Stimulated activated CD8-positive, alpha-beta memory T cell treated with anti-CD3 and anti-CD28 coated beads, Interleukin-2, amount 100 ng/mL, for 48 hours (primary cell): ENCODE measurements at regions not wholly inside any gene's neighbourhood (a gene's known extent, or its start where the extent isn't known, plus 50 kb on each side); places are given as distances from the start of the nearest gene placed in this dataset.
"Not testable (repeated sequence)": the region's sequence is repeated elsewhere in the genome, so short reads cannot be mapped to it uniquely, and the experiment has no call there.

Source experiments
- DNase-seq, 2 donors: peaks; one replicate each; pipeline ENCODE4 v3.0.0-alpha.2; 2020; ENCODE audit warnings: low read depth in 2 of 2

GRCh38 chr14:58730792-58731464 is 93.2 kb downstream of the DACT1 start:
- DNase-seq, result no peak

DNA sequence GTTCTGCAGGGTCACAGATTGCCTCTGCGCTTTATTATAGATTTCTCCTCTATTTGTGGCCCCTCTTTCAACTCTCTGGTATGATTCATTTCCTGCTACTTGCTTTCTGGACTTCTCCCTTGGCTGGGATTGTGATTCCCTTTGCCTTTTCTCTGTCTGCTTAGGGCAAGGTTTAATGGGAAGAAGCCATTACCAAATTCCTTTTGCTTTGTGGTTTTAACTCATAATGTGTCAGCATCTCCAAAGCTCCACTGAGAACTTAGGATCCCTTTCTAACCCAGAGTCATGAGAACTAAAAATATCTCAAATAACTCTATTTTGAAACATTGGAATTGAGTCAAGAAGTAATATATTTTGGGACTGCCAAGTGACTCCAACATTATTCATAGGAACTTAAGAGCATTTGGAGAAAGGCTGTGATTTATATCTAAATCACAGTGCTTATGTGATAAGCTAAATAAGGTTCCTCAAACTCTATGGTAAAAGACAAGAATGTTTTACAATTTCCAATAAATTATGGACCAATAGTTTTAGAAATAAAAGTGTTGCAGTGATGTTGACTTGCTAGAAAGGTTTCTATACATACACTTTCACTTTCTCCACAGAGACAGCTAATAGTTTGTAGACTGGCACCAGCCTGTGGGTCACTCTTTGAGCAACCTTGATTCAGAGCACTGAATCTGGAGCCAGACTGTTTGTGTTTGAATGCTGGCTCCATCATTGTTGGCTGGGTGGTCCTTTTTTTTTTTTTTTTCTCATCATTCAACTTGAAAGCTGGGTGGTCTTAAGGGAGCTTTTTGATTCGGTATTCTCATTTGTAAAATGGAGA is 93.9 kb downstream of the DACT1 start:
- no peak for DNase-seq

GRCh38 chr14:58732387-58732786 is 94.6 kb downstream of the DACT1 start:
- DNase-seq, result no peak

DNA sequence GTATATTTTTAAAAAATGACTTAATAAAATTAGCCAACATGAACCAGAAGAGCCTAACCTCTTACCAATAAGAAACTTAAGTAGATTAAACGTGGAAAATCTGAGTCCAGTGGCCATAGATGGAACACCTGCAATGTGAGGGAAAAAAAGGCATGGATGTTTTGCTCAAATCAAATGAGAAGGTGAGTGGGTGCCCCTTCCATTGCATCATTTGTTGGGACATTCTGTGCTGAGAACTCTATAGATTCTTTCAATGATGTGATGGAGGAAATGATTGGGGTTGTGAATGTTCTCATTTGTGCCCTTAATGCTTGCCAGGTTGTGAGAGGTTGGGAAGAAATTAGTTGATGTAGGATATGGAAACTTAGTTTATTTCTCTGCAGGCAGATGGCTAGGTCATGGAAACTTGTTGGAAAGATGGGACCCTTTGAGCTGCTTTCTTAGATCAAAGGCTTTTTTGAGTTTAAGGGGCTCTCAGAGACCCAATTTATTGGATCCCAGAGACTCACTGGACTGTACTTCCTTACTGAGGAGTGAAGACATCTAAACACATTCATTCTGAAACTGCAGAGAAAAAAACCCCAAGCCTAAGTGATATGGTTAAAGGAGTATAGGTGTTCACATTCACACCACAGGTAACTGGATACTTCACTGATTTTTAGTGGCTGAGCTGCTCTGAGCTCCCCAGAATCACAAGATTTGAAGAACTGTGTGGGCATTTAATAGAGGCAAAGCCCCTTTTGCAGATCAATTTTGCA is 95.9 kb downstream of the DACT1 start:
- no peak for DNase-seq

DNA sequence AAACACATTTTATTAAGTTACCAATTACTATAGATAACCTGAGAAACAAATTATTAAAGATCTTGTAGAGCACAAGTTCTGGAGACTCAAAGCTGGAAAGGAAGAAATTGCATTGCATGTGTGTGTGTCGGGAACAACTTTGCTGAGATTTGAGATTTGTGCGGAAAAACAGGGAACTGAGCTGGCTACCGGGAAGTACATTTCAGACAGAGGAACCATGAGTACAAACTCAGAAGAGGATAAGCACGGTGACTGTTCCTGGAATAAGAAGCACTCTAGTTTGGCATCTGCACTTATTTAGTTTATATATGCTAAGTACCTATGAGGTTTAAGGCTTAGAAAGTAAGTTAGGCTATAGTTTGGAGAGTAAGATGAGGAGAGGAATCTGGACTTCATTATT is 97.8 kb downstream of the DACT1 start:
- no peak for DNase-seq

DNA sequence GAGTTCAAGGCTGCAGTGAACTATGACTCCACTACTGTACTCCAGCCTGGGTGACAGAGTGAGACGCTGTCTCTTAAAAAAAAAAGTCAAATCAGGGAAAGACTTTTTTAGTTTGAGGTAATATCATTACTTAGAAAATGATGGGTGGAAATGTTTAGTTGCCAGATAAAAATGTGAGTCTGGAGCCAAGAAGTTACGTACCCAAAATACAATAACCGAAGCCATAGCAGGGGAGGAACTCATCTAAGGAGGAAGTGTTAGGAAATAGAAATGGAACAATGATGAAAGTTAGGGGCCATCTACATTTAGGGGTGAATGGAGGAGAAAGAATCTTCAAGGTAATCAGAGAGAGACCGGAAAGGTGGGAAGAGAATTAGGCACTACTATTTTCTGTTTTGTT is 98.8 kb downstream of the DACT1 start:
- DNase-seq, result no peak

GRCh38 chr14:58737511-58737910 is 99.7 kb downstream of the DACT1 start:
- no peak for DNase-seq

- no peak for DNase-seq
Measured at GRCh38 chr14:58738189-58738836, 100.6 kb downstream of the DACT1 start.

- no peak for DNase-seq
Measured at GRCh38 chr14:58738876-58739275, 101.1 kb downstream of the DACT1 start.

DNA sequence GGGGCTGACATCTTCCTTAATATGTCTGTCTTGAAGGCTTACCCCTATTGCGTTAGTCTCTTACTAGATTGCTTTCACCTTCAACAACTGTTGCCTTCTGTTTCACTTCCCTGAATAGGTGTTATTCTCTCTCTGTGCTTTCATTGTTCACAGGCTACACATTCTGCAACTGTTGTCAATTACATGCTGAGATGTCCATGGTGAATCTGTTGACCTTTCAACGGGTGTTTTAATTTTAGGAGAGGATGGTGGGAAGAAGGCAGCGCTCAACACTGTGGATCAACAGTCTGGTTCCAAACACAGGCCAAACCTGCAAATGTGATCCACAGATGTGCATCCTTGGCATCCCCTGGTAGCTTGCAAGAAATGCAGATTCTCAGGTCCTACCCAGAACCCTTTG is 101.9 kb downstream of the DACT1 start:
- DNase-seq, result no peak

DNA sequence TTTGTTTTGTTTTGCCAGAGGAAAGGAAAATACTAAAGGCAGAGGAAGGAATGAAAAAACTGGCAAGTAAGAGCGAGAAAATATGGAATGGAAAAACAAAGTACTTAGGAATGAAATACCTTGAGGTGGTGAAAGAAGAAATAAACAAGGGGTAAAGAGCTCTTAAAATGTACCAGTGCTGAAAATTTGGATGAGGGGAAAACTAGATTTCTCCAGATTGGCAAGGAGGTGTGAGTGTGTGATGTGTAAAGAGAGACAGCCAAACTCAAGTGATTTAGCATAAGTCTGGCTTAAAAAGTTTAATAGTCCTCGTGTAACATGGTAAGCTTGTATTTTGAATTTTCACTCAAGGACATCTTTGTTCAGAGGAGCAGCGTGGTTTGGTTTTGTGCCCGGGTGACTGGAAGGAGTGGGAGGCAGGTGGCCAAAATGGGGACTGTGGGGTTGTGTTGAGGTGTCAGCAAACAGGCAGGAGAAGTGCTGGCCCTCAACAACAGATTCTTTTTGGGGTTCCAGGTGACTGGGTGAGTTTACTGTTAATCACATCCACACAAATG is 102.7 kb downstream of the DACT1 start:
- DNase-seq, result no peak

DNA sequence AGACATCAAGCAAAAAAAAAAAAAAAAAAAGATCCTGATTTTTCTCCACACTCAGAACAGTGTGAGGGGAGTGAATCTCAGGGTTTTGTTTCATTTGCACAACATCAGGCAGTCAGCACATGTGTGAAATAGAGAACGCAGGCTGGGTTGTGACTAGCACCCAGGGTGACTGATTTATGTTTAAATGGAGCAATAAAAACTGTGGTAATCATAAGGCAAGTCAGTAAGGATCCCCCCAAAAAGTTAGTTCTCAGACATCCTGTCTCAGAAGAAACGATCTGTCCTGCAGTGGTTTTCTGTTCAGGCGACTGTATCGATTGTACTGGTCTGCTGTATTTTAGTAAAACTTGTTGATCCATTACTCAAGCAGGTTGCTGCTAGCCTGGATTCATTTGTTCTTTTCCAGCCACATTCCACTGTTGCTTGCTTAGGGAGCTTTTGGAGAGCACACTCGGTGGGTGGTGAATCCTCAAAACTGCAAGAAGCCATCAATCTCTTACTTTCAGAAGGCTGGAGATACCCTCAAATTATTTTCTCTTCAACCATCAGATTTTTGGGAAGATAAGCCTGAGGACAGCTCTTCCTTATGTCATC is 107.1 kb downstream of the DACT1 start:
- DNase-seq, result no peak

DNA sequence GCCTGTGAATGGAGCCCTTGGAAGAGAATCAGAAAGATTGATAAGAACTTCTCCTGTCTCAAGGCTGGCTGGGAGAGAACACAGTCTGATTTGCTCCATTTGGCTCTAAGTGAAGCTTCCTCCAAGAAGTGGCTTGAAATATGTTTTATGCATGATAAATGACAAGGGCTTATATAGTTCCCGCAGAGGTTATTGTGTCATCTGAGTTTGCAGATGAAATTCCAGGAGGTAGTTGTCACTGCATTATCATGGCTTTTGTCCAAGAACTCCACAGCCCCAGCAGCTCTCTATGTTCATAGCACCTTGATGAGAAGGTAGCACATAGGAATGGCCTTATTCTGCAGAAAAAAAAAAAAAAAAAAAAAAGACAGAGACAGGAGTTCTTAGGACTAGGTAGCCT is 108.5 kb downstream of the DACT1 start:
- no peak for DNase-seq

- no peak for DNase-seq
Measured at GRCh38 chr14:58746701-58747100, 108.9 kb downstream of the DACT1 start.

- DNase-seq, result no peak
Measured at GRCh38 chr14:58747181-58747580, 109.4 kb downstream of the DACT1 start.

DNA sequence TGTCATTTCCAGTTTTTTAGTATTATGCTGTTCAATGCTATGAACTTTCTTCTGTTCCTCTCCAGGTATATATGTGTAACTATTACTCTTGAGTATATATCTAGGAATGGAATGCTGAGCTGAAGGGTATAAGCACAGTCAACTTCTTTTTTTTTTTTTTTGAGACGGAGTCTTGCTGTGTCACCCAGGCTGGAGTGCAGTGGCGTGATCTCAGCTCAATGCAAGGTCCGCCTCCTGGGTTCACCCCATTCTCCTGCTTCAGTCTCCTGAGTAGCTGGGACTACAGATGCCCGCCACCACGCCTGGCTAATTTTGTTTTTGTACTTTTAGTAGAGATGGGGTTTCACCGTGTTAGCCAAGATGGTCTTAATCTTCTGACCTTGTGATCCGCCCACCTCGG is 110.5 kb downstream of the DACT1 start:
- DNase-seq, result not testable (repeated sequence)

DNA sequence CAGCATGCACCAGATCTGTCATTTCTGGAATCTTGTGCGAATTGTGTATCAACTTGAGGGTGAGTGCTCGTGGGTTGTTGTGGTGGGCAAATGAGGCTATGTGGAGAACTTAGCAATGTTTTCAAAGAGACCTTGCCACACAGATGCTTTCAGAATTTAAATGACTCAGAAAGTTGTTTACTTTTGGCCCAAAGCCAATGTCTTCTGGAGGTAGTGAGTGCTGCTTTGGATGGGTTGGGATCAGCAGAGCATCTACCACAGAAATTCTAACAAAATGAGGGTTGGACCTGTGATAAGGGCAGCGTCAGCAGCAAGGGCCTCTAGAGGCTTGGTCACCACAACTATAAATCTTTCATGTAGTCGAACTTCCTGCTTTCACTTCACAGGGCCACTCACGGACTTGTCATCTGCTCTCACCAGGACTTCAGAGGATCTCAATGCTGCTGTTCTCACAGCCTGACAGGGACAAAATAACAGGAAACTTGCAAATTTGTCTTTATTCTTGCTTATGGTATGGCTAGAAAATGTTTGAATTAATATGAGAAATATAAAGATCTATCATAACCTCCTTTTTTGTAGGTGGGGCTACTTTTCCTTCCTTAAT is 111.4 kb downstream of the DACT1 start:
- DNase-seq, result peak in 1 of 2 donors; percentile 3

DNA sequence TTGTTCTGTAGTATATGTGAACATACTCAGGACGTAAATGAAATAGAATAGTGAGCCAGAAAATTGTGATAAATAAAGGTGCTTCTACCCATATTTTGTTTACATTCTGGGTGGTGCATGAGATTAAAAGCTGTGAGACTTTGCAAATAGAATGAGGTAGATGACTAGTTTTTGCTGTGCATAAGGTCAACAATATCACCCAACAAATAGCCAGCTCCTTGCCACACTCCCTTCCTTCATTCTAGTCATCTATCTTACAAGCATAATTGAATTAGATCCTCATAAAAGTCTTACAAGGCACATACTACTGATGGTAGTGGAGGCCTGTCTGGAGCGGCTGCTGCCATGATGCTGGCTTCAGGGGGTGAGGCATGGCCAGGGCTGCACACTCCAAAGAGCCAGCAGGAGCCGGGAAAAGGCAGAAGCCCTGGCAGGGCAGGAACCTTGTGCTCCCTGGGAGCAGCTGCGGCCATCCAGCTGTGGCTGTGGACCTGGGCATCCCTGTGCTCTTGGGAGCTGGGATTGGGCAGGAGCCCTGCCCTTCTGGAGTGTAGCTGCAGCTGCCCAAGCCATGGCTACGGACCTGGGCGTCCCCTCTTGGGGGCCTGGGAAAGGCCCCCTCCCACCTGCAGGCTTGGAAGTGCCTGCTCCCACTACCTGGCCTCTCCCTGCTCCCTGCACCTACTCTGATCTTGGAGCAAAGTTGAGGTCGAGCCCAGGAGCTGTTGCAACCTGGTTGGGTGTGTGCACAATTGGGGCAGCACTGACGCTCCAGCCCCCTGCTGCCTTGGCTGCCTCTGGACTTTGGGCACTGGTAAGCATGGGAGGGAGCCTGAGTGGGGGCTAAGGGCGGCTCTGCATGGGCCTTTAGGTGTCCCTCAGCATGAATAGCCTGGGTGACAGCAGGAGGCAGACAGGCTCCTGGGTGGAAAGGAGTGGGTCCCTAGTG is 112.8 kb downstream of the DACT1 start:
- DNase-seq, result no peak

DNA sequence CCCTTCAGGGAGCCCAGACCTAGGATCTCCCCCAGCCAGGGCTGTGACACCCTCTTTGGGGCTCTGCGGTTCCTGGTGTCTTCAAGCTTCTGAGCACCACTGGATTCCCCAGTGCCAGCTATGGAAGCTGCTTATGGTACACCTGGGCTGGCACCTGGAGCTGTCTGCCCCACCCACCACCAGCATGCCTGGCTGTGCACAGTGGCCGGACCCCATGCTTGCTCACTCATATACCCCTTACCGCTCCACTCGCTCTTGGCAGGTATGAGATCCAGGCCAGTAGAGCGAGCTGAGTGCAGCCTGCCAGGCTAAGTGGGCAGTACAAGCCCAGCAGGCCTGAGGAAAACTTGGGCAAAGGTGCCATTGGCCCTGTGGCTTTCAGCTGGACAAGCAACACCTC is 114.0 kb downstream of the DACT1 start:
- no peak for DNase-seq

- no peak for DNase-seq
Measured at GRCh38 chr14:58752289-58752688, 114.5 kb downstream of the DACT1 start.
